ENCODE measurements at regions not wholly inside any gene's neighbourhood (a gene's known extent, or its start where the extent isn't known, plus 50 kb on each side); places are given as distances from the start of the nearest gene placed in this dataset.

DNA sequence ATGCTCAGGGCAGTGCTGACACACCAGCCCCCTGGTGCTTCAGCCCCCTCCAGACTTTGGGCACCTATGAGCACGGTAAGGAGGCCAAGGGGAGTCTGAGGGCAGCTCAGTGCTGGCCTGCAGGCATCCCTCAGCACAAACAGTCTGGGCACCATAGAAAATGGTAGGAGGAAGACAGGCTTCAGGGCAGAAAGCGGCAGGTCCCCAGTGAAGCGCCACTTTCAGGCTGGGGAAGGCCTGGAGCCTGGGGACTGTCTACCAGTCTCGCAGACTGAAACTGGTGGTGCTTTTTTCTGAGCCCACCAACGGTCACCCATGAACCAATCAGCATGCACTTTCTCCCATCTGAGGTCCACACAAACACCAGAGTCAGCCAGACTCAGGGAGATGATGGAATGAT lies 1074.7 kb downstream of the PCDH18 start:
- TF ChIP-seq ZFP30 (CRISPR knock-in tag; IDR thresholded peaks at IDR 0.05), result no peak
- no peak for TF ChIP-seq RARB (CRISPR knock-in tag; IDR thresholded peaks at IDR 0.05)
- no peak for TF ChIP-seq CSRNP3 (CRISPR knock-in tag; IDR thresholded peaks at IDR 0.05)
- no peak for TF ChIP-seq ARNTL (CRISPR knock-in tag; IDR thresholded peaks at IDR 0.05; ENCODE audit: borderline replicate concordance, low read depth)
- no peak for TF ChIP-seq CREB5 (CRISPR knock-in tag; IDR thresholded peaks at IDR 0.05; ENCODE audit: low read depth)
- no peak for TF ChIP-seq OSR1 (CRISPR knock-in tag; IDR thresholded peaks at IDR 0.05)
- TF ChIP-seq ZFP3 (CRISPR knock-in tag; IDR thresholded peaks at IDR 0.05), result no peak
- TF ChIP-seq ZC3H10 (CRISPR knock-in tag; IDR thresholded peaks at IDR 0.05), result no peak
- no peak for TF ChIP-seq SNAI2 (CRISPR knock-in tag; IDR thresholded peaks at IDR 0.05)

Measured in SK-N-SH treated with all-trans-retinoic acid at 6 μM for 48 hours (cell line).